GM12878 (cell line): ENCODE measurements at regions not wholly inside any gene's neighbourhood (a gene's known extent, or its start where the extent isn't known, plus 50 kb on each side); places are given as distances from the start of the nearest gene placed in this dataset.

ENCODE experiments used
- ATF3 ChIP-seq: IDR thresholded peaks from 2 replicates; pipeline ENCODE4 v1.6.1; 2011; ENCODE audit warnings: low read depth, mild to moderate bottlenecking, low read length, moderate library complexity, borderline replicate concordance; ENCODE audit errors: extremely low read depth
- CHD2 ChIP-seq: IDR thresholded peaks from 2 replicates; pipeline ENCODE4 v1.6.1; 2011; ENCODE audit warnings: low read depth, low read length, improper control_type of control experiment, borderline replicate concordance
- EZH2 ChIP-seq: IDR thresholded peaks from 2 replicates; pipeline ENCODE4 v1.6.1; 2012; ENCODE audit warnings: low read depth, mild to moderate bottlenecking, control low read depth, inconsistent platforms, low read length, borderline replicate concordance; ENCODE audit not compliant: control insufficient read depth
- MXI1 ChIP-seq: fragments of 150-350 bp; IDR thresholded peaks from 2 replicates; pipeline ENCODE4 v1.6.1; 2011; ENCODE audit warnings: low read depth, mild to moderate bottlenecking, inconsistent platforms, low read length, improper control_type of control experiment
- SMARCA5 ChIP-seq: fragments of 450-650 bp; IDR thresholded peaks from 2 replicates; pipeline ENCODE4 v1.6.1; 2017; ENCODE audit warnings: mild to moderate bottlenecking

- TF ChIP-seq EZH2 (no peak), SMARCA5 (no peak), MXI1 (no peak), ATF3 (no peak), CHD2 (no peak)
Observed at GRCh38 chr2:19051203-19051831, 307.1 kb downstream of the OSR1 start.
